Tibial artery (tissue), 4 donors: ENCODE measurements at regions not wholly inside any gene's neighbourhood (a gene's known extent, or its start where the extent isn't known, plus 50 kb on each side); places are given as distances from the start of the nearest gene placed in this dataset.

Source experiments
- DNase-seq, 2 donors: peaks; one replicate each; pipeline ENCODE4 v3.0.0-alpha.2; 2019
- H3K27ac ChIP-seq, 2 donors: fragments of 200-600 bp; sonication (generic) in 1 of 2; 1 replicate in 1 of 2; 2 replicates in 1 of 2; pipeline ENCODE4 v1.5.1; 2018 to 2019; ENCODE audit warnings: mild to moderate bottlenecking in 1 of 2
- H3K27me3 ChIP-seq, 2 donors: fragments of 200-600 bp; sonication (generic) in 1 of 2; one replicate each; pipeline versions ENCODE4 v1.5.1 to v1.6.0; 2016 to 2019
- H3K36me3 ChIP-seq, 3 donors: fragments of 200-600 bp; sonication (generic) in 2 of 3; one replicate each; pipeline ENCODE4 v1.5.1; 2016 to 2019; ENCODE audit warnings: mild to moderate bottlenecking in 2 of 3
- H3K4me1 ChIP-seq, 4 donors: fragments of 200-600 bp; sonication (generic) in 2 of 4; 1 replicate in 3 of 4; 2 replicates in 1 of 4; pipeline ENCODE4 v1.5.1; 2016 to 2019
- H3K4me3 ChIP-seq, 2 donors: fragments of 200-600 bp; sonication (generic) in 1 of 2; 1 replicate in 1 of 2; 2 replicates in 1 of 2; pipeline ENCODE4 v1.5.1; 2018 to 2019; ENCODE audit warnings: mild to moderate bottlenecking in 2 of 2
- H3K9me3 ChIP-seq, 3 donors: fragments of 200-600 bp; sonication (generic) in 1 of 3; one replicate each; pipeline ENCODE4 v1.5.1; 2016 to 2019
- CTCF ChIP-seq, 2 experiments: fragments of 200-600 bp in 1 of 2; fragments of 450-650 bp in 1 of 2; IDR thresholded peaks; one replicate each; pipeline ENCODE4 v1.5.1; 2017 to 2019; ENCODE audit warnings: antibody characterized with exemption in 2 of 2, mild to moderate bottlenecking in 1 of 2, moderate library complexity in 1 of 2
- intact Hi-C: fragments of 100-400 bp; cut with DNase I; formaldehyde crosslinking; loops from one replicate; pipeline ENCODE4 v1.15.0; 2023; ENCODE audit warnings: low total_unique reads

GRCh38 chr9:110056062-110056461 is 151.9 kb downstream of the C9orf152 start:
- Histone ChIP-seq H3K27ac (no peak overlapping the region), H3K4me1 (peaks cover 0 to 35% (median 7%) of the 10 kb centered on the region in 4 donors), H3K27me3 (no peaks in the 10 kb centered on the region), H3K4me3 (no peak overlapping the region), H3K9me3 (no peaks in the 10 kb centered on the region), H3K36me3 (no peaks in the 10 kb centered on the region)
- intact Hi-C loops: loop anchor here (10.0 kb wide), 1 partner anchor 99 kb away; no protein-coding TSS in a partner anchor
- DNase-seq: no peak
- TF ChIP-seq CTCF (IDR thresholded peaks at IDR 0.05): no peak

- H3K9me3 ChIP-seq: no peaks in the 10 kb centered on the region
- peaks cover 0 to 23% (median 4%) of the 10 kb centered on the region in 4 donors for H3K4me1 ChIP-seq
- no peaks in the 10 kb centered on the region for H3K27me3 ChIP-seq
- H3K27ac ChIP-seq: no peak overlapping the region
- intact Hi-C loops: loop anchor here (10.0 kb wide), 1 partner anchor 96 kb away; no protein-coding TSS in a partner anchor
- peak; percentile 28 to 35 for TF ChIP-seq CTCF (IDR thresholded peaks at IDR 0.05)
- H3K4me3 ChIP-seq: no peak overlapping the region
- no peaks in the 10 kb centered on the region for H3K36me3 ChIP-seq
- no peak for DNase-seq
Measured at GRCh38 chr9:110058304-110058953, 149.5 kb downstream of the C9orf152 start.

DNA sequence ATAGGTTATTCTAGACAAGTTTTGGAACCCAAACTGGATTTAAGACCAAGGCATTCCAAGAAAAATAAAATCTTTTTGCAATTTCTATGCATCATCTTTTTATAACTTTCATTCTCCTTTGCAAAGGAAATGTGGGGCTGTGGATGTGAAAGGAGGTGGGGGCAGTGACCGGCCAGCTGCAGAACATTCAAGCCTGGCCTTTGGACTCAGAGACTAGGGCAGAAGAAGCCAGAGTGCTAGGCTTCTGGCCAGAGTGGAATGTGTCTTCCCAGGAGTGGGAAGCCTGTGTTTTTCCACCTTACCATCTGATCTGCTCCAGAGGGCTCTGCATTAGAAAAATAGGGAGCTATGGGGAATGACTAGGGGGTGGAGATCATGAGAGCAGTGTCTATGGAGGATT is 148.5 kb downstream of the C9orf152 start:
- peak overlapping the region; percentile 2 to 10 for H3K27ac ChIP-seq
- no peaks in the 10 kb centered on the region for H3K9me3 ChIP-seq
- peaks cover 0 to 23% (median 4%) of the 10 kb centered on the region in 4 donors for H3K4me1 ChIP-seq
- H3K27me3 ChIP-seq: no peaks in the 10 kb centered on the region
- no peaks in the 10 kb centered on the region for H3K36me3 ChIP-seq
- intact Hi-C loops: loop anchor here (10.0 kb wide), 1 partner anchor 95 kb away; no protein-coding TSS in a partner anchor
- no peak overlapping the region for H3K4me3 ChIP-seq
- no peak for DNase-seq
- no peak for TF ChIP-seq CTCF (IDR thresholded peaks at IDR 0.05)

DNA sequence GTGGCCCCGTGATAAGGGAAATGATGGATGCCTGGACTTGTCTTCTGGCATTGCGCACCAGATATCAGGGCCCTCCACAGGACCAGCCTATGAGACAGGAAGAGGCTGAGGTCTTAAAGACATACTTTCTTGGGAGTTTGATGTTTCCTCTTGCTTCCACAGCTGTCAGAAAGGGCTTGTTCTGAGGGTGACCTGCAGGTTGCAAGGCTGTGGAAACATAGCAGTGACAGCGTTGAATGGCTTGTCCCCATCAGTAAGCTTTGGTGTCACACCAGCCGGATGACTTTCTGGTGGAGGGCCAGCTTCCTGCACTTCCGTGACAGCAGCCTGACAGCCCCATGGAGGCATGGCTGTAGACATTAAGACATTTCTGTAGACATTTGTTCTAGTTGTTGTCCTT is 143.2 kb downstream of the C9orf152 start:
- H3K9me3 ChIP-seq: no peaks in the 10 kb centered on the region
- no peak overlapping the region for H3K27ac ChIP-seq
- H3K36me3 ChIP-seq: no peaks in the 10 kb centered on the region
- no peak overlapping the region for H3K4me3 ChIP-seq
- H3K27me3 ChIP-seq: no peaks in the 10 kb centered on the region
- no peak for TF ChIP-seq CTCF (IDR thresholded peaks at IDR 0.05)
- intact Hi-C loops: loop anchor here (5.0 kb wide), 1 partner anchor 158 kb away; no protein-coding TSS in a partner anchor
- peaks cover 0 to 37% (median 6%) of the 10 kb centered on the region in 4 donors for H3K4me1 ChIP-seq
- no peak for DNase-seq

- Histone ChIP-seq H3K4me3 (no peak overlapping the region), H3K9me3 (no peaks in the 10 kb centered on the region), H3K4me1 (peaks cover 0 to 40% (median 6%) of the 10 kb centered on the region in 4 donors), H3K27ac (no peak overlapping the region), H3K27me3 (no peaks in the 10 kb centered on the region), H3K36me3 (no peaks in the 10 kb centered on the region)
- DNase-seq: no peak
- intact Hi-C loops: no loop called here
- TF ChIP-seq CTCF (IDR thresholded peaks at IDR 0.05): no peak
Measured at GRCh38 chr9:110065532-110065931, 142.4 kb downstream of the C9orf152 start.
